Effector CD8-positive, alpha-beta T cell (primary cell): ENCODE measurements at regions not wholly inside any gene's neighbourhood (a gene's known extent, or its start where the extent isn't known, plus 50 kb on each side); places are given as distances from the start of the nearest gene placed in this dataset.
"Not testable (repeated sequence)": the region's sequence is repeated elsewhere in the genome, so short reads cannot be mapped to it uniquely, and the experiment has no call there.

Source experiments
- DNase-seq: peaks from one replicate; lab custom pipeline; 2025; lab: John Stamatoyannopoulos, UW

DNA sequence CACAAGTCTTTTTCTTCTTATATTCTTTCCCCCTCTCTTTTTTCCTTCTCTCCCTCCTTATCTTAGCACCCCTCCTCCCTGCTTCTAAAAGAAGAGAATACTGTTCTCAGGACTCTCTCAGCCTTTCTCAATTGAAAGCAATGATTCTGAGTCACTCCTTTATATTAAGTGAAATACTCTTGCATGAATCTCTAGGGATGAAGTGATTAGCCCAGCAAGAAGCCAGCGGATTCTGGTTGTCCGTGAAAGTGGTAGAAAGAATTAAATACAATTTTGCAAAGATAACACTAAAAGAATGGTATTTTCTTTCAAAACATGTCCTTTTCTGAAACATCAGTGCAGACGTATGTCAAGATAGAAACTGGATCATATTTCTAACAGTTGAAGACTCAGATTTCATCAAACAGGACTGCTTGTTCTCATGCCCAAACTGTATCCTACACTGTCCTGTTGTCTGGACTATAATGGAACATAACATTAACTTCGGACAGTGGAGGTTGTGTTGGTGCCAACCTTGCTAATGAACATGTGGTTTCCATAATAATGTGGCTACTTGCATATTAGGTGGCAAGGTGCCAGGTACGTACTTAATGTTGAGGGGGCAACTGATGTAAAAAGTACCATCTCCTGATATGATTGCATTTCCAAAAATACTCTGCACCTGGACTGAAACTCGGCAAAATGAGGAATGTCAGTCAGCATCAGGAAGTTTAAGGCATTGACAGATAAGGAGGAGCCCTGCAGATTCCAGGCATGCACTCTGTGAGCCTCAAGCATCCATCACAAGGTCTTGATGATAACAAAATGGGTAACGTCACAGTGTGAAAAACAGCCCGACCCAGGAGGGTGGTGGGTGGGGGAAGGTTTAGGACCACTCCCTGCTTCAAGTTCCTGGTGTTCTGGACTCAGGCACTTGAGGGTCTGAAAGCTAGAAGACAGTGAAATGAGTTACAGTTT, 357.2 kb downstream of the DLEU7 start:
- no peak for DNase-seq

DNA sequence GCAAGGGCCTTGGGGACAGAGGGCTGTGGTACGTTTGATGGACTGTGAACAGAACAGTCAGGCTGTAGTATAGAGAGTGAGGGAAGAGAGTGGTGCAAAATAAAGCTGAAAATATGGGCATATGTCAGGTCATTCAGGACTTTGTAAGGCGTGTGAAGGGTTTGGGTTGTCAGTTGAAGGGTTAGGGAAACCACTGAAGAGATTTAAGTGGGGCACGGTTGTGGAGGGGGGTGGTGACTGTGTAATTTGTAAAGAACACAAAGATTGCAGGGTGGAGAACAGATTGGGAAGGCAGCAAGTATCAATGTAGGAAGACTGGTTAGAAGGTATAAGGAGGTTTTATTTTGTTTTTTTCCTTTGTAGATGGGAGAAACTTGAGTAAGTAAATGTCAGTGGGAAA, 349.8 kb downstream of the DLEU7 start:
- DNase-seq: no peak

DNA sequence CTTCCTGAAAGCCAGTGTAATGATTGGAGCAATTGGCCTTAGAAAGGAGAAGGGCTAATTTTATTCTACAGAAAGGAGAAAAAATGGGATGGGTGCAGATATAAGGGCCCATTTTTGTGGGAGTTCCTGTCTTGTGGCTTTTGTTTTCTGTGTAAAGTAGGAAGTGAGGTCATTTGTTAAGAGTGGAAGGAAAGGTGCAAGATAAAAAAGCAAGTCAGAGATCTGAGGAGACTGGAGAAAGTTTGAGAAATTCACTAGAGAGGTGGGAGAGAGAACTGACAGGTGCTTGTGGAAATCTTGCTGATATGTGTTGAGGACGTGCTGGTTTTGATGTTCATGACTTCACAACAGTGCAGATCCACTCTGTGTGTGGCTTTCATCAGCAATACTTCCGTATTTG, 349.4 kb downstream of the DLEU7 start:
- no peak for DNase-seq

DNA sequence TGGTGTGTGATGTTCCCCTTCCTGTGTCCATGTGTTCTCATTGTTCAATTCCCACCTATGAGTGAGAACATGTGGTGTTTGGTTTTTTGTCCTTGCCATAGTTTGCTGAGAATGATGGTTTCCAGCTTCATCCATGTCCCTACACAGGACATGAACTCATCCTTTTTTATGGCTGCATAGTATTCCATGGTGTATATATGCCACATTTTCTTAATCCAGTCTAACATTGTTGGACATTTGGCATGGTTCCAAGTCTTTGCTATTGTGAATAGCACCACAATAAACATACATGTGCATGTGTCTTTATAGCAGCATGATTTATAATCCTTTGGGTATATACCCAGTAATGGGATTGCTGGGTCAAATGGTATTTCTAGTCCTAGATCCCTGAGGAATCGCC, 340.3 kb downstream of the DLEU7 start:
- not testable (repeated sequence) for DNase-seq

DNA sequence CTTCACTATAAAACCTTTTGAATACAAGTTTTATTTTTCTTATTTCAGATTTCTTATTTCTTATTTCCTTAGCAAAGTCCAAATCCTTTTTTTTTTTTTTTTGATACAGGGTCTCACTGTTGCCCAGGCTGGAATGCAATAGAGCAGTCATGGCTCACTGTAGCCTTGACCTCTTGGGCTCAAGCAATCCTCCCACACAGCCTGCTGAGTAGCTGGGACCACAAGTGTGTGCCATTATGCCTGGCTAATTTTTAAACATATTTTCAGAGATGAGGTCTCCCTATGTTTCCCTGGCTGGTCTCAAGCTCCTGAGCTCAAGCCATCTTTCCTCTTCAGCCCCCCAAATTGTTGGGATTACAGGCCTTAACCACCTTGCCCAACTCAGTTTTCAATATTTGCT, 334.3 kb downstream of the DLEU7 start:
- no peak for DNase-seq

DNA sequence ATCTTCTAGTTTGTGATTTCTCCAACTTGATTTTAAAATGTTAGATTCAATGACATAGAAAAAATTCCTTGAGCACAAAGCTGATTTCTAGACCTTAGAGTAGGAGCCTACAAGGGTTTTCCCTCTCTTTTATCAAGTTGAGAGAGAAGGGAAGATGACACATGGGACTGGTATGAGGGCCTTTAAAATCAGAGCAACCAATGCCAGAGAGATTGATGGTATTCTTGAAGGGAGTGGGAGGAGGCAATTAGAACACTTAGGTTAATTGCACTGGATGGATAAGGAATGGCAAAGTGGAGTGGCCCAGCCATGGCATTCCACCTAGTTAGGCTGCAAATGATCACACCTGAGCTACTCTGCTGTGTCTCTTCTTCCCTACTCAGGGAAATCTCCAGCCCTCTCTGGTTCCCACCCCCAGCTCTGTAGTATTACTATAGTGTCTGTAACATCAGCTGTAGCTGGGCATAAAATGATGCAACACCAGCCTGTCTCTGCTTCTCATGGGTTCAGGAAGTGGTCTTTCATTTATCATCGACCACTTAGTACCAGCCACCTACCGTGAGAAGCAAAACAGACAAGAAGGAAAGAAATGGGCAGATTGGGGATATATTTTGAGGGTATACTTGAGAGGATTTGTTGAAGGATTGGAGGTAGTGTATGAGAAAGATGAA, 333.6 kb downstream of the DLEU7 start:
- no peak for DNase-seq

DNA sequence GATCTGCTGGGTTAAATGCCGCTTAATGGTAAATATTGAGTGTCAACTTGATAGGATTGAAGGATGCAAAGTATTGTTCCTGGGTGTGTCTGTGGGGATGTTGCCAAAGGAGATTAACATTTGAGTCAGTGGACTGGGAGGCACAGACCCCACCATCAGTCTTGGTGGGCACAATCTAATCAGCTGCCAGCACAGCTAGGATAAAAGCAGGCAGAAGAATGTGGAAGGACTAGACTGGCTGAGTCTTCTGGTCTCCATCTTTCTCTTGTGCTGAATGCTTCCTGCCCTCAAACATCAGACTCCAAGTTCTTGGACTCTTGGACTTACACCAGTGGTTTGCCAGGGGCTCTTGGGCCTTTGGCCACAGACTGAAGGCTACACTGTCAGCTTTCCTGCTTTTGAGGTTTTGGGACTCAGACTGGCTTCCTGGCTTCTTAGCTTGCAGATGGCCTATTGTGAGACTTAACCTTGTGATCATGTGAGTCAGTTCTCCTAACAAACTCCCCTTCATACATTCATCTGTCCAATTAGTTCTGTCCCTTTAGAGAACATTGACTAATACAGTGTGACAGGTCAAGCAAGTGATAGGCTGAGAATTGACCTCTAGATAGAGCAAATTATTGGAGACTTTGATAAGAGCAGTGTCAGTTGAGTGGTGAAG, 332.5 kb downstream of the DLEU7 start:
- not testable (repeated sequence) for DNase-seq

DNA sequence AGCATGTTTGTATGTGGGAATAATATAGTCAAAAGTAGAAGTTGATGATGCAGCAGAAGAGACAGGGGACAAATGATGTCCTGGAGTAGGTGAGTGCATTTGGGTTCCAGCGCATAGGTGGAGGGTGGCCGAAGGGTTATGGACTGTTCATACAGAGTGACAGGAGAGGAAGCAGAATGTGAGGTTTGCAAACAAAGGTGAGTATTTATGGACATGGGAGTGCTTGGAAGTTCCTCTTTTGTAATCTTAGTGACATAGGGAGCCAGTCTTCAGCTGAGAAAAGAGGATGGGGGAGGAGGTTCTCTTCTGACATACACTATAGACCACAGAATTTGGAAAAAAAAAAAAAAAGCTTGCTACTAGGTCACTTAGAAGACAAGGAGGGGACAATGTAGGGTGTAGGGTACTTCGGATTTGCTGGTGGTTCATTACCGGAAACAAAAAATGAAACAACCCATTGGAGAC, 331.6 kb downstream of the DLEU7 start:
- DNase-seq: no peak

DNA sequence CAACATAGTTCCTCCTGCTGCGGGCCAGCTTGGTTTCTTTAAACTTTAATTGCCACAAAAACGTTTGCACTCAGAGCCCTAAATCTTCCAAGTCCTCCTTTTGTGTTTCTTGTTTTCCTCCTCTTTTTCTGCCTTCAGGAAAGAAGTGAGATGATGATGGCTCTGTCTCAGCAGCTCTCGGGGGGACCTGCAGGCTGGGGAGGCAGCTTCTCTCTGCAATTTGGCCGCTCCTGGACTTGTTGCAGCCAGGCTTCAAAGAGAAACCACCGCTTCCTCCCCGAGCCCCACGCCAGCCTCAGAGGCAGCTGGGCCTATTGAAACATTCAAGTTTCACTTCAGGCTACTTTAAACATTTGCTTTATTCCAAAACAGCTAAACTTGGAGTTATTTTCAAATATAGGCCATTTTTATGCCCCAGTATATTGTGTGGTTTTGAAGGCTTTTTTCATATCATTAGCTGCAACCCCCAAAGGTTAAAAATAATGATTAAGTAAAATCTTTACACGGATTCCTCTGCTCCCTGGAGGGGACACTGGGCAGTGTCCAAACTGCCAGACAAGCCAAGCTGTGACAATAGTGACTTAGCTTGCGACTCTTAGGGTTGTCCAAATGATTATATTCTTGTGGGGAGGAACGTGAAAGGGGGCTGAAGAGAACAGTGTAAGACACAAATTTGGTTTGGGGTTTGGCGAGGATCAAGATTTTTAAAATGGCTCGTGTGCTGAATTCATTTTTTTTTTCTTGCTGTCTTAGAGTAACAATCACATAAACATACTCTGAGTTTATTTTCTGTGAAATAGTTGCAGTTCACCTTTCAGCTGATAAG, 330.8 kb downstream of the DLEU7 start:
- no peak for DNase-seq

DNA sequence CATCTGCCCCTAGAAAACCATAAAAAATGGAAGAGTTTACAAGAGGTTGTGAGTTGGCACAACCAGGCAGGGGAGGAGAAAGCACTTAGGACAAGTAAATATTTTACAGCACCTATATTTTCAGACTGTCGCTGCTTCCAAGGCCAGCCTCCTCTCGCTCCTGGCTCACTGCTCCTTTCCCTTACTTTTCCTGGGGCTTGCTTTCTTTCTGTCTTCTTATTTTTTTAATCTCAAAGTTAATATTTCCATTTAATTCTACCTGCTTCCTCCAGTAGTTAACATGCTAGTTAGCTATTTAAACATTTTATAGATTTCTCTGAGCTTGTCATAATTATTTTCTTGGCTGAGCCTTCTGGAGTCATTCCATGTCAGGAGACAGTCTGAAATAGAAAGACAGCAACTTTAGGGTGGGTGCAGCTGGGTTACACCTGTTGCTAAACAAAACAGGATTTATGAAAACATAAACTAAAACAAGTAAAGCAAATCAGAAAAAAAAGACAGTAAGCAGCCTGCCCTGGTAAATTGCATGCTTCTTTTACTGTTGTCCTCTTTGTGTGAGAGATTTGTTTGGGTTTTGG, 330.1 kb downstream of the DLEU7 start:
- no peak for DNase-seq

DNA sequence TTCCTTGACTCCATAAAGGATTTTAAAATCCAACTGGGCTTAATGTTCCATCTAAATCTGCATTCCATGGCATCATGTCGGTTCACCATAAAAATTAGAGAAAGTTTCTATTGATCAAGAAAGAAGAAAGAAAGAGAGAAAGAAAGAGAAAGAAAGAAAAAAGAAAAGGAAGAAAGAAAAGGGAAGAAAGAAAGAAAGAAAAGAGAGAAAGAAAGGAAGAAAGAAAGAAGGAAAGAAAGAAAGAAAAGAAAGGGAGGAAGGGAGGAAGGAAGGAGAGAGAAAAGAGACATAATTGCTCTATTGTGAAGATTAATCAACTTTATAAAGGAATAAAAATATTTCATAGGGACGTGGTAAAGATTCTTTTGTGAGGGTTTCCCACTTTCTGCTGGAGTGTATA, 329.2 kb downstream of the DLEU7 start:
- no peak for DNase-seq

DNA sequence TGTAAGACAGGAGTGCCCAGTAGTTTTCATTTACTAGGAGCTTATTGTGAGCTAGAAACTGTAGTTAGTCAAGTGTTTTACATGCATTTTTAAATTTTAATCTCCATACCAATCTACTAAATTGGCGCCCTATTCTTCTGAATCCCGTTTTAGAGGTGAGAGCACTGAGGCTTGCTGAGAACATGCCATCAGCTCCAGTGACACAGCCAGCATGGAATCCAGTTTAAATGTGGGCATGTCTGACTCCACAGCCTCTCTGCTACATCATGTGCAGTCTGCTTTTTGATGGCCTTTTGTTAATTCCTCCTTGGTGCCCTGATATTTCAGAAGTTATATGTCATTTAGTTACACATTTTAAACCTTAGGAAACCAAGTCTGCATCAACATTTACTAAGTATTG, 325.4 kb downstream of the DLEU7 start:
- DNase-seq: no peak

DNA sequence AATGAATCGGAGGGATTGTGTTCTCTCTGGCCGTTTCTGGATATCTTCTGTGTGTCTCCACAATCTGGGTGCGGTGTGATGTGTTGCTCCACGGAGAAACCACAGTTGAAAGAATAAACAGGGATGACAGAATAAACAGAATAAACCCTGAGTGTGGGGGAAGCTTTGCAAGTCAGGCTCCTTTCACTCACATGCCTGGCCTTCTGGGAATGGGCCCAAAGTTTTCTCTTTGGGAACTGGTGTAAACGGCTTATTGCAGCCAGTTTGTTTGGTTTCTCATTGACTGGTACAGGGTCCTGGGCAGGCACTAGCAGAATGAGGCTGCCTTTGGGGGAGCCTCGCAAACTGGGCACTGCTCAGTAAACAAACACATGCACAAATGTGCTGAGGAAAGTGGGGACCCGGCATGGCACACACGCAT, 324.7 kb downstream of the DLEU7 start:
- DNase-seq: no peak

DNA sequence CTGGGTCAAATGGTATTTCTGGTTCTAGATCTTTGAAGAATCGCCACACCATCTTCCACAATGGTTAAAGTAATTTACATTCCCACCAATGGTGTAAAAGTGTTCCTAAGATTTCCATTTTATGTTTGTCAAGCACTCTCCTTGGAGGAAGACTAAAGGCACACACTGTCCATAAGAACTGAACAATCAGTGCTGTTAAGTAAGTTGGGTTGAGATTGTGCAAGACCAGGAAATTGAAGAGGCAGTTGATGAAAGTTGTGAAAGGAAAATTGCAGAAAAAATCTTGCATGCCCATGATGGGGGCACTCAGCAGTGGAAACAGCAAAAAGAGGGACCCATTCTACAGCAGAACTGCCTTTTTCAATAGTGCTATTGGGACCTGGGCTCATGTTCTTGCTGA, 323.6 kb downstream of the DLEU7 start:
- no peak for DNase-seq

DNA sequence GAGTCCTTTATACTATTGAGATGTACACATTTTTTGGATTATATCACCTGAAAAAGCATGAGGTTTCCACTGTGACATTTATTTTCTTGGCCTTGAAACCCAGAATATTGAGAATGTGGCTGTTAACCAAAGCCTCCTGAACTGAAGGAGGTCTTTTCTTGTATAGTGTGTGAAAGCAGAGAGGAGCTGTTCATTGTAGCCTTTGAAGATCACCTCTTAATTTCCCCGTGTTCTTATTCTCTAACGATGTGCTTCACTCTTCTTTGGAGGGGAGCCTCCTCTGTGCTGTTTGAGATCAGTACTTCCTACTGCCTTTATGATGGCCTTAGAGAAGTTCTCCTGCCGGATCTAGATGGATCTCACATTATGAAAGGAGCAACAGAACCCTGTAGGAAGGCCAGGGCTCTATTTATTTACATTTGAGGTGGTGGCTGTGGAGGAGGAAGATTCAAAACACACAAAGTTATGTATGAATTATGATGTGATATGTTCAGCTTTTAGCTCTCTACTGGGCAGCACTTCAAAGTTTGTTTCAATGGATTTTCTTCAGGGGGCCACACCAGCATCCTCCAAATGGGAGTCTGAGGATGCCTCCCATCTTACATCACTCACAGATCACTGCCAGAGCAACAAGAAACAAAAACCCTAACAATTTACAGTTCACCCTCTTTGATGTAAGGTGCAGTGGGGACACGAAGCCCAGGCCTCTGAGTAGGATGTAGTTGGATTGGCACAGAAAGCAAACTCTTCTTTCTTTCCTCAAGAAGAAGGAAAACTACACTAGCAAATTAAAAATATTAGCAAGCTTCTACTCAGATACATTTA, 322.3 kb downstream of the DLEU7 start:
- no peak for DNase-seq

DNA sequence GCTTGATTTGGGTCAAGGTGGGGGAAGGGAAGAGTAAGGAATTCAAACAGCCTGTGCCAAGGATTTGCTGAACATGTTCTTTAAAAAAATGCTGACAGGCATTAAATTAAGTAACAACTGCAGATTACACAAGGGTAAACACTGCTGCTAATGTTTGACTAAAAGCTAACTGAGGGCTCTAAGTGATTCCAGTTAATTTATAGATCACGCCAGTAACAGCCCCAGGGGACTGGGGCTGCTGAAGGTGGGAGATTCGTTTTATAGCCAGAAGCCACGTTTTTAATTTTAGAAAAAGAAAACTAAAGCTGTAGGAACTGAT, 321.7 kb downstream of the DLEU7 start:
- DNase-seq: no peak

DNA sequence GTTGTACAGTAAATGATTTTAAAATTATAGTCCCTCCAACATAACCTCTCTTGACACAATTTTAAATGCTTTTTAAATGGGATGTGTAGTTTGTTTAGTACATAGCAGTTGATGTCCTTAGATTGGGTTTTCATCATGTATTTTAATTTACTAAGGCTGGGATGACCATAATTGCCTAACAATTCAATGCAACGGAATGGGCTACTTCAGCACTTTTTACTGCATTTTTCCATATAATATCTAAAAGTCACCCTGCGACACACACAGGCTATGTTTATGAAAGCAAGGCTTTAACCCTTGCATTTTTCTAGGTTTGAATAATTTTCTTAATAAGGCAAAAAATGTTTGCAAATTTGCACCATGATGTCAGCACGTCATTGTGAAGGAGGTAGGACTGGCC, 321.0 kb downstream of the DLEU7 start:
- no peak for DNase-seq

DNA sequence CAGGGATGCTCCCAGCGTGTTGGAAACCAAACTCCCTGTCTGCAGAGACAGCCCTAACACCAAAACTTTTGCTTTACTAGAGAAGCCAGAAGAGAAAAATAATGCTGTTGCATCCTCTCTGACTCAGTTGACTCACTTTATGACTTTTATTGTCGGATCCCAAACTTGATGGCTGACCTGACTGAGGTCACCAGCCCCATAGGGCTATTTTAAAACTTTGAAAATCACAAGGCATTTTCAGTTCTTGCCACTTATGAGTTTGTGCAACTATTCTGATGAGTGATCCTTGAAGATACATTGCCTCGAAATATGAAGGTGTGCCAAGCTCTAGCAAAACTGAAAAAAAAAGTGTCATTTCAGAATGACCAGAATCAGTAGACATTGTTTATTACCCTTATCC, 320.2 kb downstream of the DLEU7 start:
- no peak for DNase-seq

DNA sequence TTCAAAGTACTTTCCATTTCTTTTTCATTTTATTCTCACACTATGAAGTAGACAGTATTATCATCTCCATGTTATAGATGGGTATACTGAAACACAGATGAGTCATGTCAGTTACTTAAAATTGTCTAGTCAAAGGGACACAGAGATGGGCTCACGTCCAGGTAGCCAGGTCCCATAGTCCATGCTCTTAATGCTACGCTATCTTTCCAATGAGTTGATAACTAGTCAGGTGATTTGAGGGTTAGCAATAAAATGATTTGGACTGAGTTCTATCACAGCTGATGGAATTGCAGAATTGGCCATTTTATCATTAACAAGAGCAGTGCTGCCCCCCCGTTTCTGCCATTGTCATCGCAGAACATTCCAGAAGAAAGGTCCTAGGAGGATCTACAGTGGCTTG, 318.9 kb downstream of the DLEU7 start:
- no peak for DNase-seq

DNA sequence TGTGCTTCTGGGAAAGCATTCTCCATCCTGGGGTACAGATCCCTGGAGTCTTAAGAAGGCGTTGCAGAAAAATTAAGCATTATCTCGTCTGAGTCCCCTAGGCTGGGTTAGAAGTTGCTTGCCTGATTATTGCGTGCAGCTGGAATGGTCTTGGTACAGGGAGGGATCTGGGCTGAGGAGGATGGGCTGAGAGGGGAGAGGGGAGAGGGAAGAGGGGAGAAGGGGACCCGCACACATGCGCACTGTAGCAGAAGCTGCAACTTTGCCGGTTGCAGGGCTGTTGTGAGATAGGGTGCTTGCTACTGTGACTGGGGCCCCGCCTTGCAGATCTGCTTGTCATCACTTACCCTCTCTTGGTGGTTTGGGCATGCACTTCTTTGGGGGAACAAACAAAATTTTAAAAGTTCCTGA, 316.8 kb downstream of the DLEU7 start:
- DNase-seq: no peak

DNA sequence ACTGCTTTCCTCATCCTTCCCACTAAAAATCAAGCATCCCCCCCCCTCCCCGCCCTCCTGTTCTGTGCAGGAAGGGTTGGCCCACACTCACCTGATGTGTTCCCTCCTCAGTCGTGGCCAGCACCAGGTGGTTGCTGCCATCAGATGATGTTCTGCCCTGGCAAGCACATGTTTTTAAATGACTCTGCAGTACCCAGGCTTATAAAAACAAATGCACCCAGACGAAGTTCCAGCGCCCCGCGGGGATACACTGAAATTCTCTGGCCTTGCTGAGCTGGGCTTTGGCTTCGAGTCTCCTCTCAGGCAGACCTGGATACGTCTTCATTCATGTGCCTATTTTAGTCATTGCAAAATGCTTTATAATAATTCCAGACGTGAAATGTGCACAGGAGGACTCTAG, 316.3 kb downstream of the DLEU7 start:
- no peak for DNase-seq
